Mammary epithelial cell (primary cell): ENCODE measurements at regions not wholly inside any gene's neighbourhood (a gene's known extent, or its start where the extent isn't known, plus 50 kb on each side); places are given as distances from the start of the nearest gene placed in this dataset.

Experiments
- EZH2 ChIP-seq: IDR thresholded peaks from 2 replicates; pipeline ENCODE4 v1.6.1; 2012; ENCODE audit warnings: low read length, inconsistent platforms, borderline replicate concordance
- TF ChIP-seq, protein P1 (sequence below), 2 donors: IDR thresholded peaks in 1 of 2; conservative IDR thresholded peaks in 1 of 2; 2 replicates each; pipeline ENCODE4 v1.5.1; 2011 to 2012; ENCODE audit warnings: inconsistent platforms in 2 of 2, low read length in 2 of 2, mild to moderate bottlenecking in 2 of 2, control low read depth in 1 of 2, low read depth in 1 of 2; ENCODE audit not compliant: insufficient read depth in 1 of 2; ENCODE audit errors: extremely low read depth in 1 of 2

DNA sequence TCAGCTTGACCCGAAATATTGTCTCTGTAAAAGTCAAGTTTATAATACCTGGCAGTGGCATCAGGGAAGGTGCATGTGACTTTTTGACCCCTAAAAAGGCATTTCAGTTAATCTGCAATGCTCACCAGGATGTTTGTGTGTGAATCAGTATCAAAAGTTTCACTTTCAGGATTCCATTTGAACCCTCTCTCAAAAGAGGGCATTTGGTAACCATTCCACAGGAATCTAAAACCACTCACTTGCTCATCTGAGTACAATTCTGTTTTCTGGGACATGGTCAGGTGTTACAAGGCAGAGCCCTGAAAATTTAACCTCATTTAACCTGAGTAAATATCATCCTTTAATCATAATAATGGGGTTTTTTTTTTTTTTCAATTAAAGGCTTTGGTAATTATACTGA, 77.9 kb upstream of the KLF7 start:
- TF ChIP-seq, protein P1, sequence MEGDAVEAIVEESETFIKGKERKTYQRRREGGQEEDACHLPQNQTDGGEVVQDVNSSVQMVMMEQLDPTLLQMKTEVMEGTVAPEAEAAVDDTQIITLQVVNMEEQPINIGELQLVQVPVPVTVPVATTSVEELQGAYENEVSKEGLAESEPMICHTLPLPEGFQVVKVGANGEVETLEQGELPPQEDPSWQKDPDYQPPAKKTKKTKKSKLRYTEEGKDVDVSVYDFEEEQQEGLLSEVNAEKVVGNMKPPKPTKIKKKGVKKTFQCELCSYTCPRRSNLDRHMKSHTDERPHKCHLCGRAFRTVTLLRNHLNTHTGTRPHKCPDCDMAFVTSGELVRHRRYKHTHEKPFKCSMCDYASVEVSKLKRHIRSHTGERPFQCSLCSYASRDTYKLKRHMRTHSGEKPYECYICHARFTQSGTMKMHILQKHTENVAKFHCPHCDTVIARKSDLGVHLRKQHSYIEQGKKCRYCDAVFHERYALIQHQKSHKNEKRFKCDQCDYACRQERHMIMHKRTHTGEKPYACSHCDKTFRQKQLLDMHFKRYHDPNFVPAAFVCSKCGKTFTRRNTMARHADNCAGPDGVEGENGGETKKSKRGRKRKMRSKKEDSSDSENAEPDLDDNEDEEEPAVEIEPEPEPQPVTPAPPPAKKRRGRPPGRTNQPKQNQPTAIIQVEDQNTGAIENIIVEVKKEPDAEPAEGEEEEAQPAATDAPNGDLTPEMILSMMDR (conservative IDR thresholded peaks at IDR 0.05 in 1 of 2, IDR thresholded peaks at IDR 0.05 in 1 of 2; ENCODE audit: extremely low read depth in 1 of 2, insufficient read depth in 1 of 2, low read depth in 1 of 2, low read length in 2 of 2): no peak
- TF ChIP-seq EZH2: no peak
